RWPE2 (cell line): ENCODE measurements at regions not wholly inside any gene's neighbourhood (a gene's known extent, or its start where the extent isn't known, plus 50 kb on each side); places are given as distances from the start of the nearest gene placed in this dataset.
"Not testable (repeated sequence)": the region's sequence is repeated elsewhere in the genome, so short reads cannot be mapped to it uniquely, and the experiment has no call there.

Source experiments
- ATAC-seq: fragments of 200-7000 bp; cut with Tn5 transposase; 3 replicates; pipeline ENCODE4 v1.9.1; 2021; ENCODE audit warnings: low read depth
- DNase-seq: peaks from one replicate; pipeline ENCODE4 v3.0.0-alpha.2; 2020; ENCODE audit warnings: low spot score
- H3K27ac ChIP-seq: fragments of 450-650 bp; 2 replicates; pipeline ENCODE4 v1.5.1; 2017; ENCODE audit warnings: mild to moderate bottlenecking; ENCODE audit not compliant: poor library complexity, severe bottlenecking
- H3K27me3 ChIP-seq: fragments of 250-450 bp; sonication (Bioruptor Pico); 2 replicates; pipeline ENCODE4 v1.5.1; 2021; ENCODE audit warnings: mild to moderate bottlenecking, moderate library complexity; ENCODE audit not compliant: insufficient read depth, poor library complexity, severe bottlenecking
- H3K36me3 ChIP-seq: fragments of 250-450 bp; sonication (Bioruptor Pico); 2 replicates; pipeline ENCODE4 v1.5.1; 2020; ENCODE audit warnings: low read depth, mild to moderate bottlenecking, moderate library complexity
- H3K4me1 ChIP-seq: fragments of 250-450 bp; sonication (Bioruptor Pico); 2 replicates; pipeline ENCODE4 v1.5.1; 2021; ENCODE audit warnings: mild to moderate bottlenecking, moderate library complexity; ENCODE audit not compliant: insufficient read depth, poor library complexity, severe bottlenecking
- H3K4me3 ChIP-seq: fragments of 250-450 bp; sonication (Bioruptor Pico); 2 replicates; pipeline ENCODE4 v1.5.1; 2021; ENCODE audit warnings: mild to moderate bottlenecking, moderate library complexity; ENCODE audit not compliant: severe bottlenecking
- H3K9me3 ChIP-seq: fragments of 250-450 bp; sonication (Bioruptor Pico); 2 replicates; pipeline ENCODE4 v1.5.1; 2021; ENCODE audit warnings: mild to moderate bottlenecking, moderate library complexity; ENCODE audit not compliant: severe bottlenecking
- CTCF ChIP-seq: fragments of 450-650 bp; IDR thresholded peaks from one replicate; pipeline ENCODE4 v1.5.1; 2017; ENCODE audit warnings: mild to moderate bottlenecking, moderate library complexity; ENCODE audit not compliant: poor library complexity, severe bottlenecking

GRCh38 chr3:31093606-31094005 is 199.1 kb upstream of the GADL1 start:
- Histone ChIP-seq H3K9me3 (no peaks in the 10 kb centered on the region), H3K4me1 (no peaks in the 10 kb centered on the region), H3K4me3 (no peak overlapping the region), H3K27me3 (no peaks in the 10 kb centered on the region), H3K36me3 (no peaks in the 10 kb centered on the region), H3K27ac (no peak overlapping the region)
- no peak for ATAC-seq
- DNase-seq: no peak
- TF ChIP-seq CTCF: no peak

- H3K4me1 ChIP-seq: no peaks in the 10 kb centered on the region
- no peak overlapping the region for H3K4me3 ChIP-seq
- ATAC-seq: no peak
- no peaks in the 10 kb centered on the region for H3K27me3 ChIP-seq
- no peaks in the 10 kb centered on the region for H3K9me3 ChIP-seq
- no peak for TF ChIP-seq CTCF
- no peak overlapping the region for H3K27ac ChIP-seq
- DNase-seq: no peak
- H3K36me3 ChIP-seq: no peaks in the 10 kb centered on the region
Observed at GRCh38 chr3:31094048-31094447, 199.6 kb upstream of the GADL1 start.

- no peaks in the 10 kb centered on the region for H3K4me1 ChIP-seq
- DNase-seq (no peak), ATAC-seq (no peak)
- H3K27ac ChIP-seq: no peak overlapping the region
- H3K4me3 ChIP-seq: no peak overlapping the region
- no peaks in the 10 kb centered on the region for H3K9me3 ChIP-seq
- no peaks in the 10 kb centered on the region for H3K36me3 ChIP-seq
- no peak for TF ChIP-seq CTCF
- no peaks in the 10 kb centered on the region for H3K27me3 ChIP-seq
Observed at GRCh38 chr3:31095255-31095654, 200.8 kb upstream of the GADL1 start.

GRCh38 chr3:31096661-31097395 is 202.4 kb upstream of the GADL1 start:
- Histone ChIP-seq H3K9me3 (no peaks in the 10 kb centered on the region), H3K36me3 (no peaks in the 10 kb centered on the region), H3K27me3 (no peaks in the 10 kb centered on the region), H3K4me3 (no peak overlapping the region), H3K27ac (no peak overlapping the region), H3K4me1 (peaks cover 12% of the 10 kb centered on the region)
- no peak for DNase-seq
- no peak for ATAC-seq
- no peak for TF ChIP-seq CTCF

- Histone ChIP-seq H3K4me3 (no peak overlapping the region), H3K9me3 (no peaks in the 10 kb centered on the region), H3K4me1 (peaks cover 34% of the 10 kb centered on the region), H3K27ac (peak overlapping the region; percentile 61), H3K27me3 (no peaks in the 10 kb centered on the region), H3K36me3 (no peaks in the 10 kb centered on the region)
- ATAC-seq (no peak), DNase-seq (no peak)
- TF ChIP-seq CTCF: no peak
Observed at GRCh38 chr3:31100519-31100918, 206.1 kb upstream of the GADL1 start.

- H3K4me1 ChIP-seq: peaks cover 39% of the 10 kb centered on the region
- H3K27ac ChIP-seq: peak overlapping the region; percentile 61
- H3K36me3 ChIP-seq, H3K27me3 ChIP-seq, ATAC-seq, DNase-seq, H3K4me3 ChIP-seq, H3K9me3 ChIP-seq: not testable (repeated sequence)
Observed at GRCh38 chr3:31101285-31101684, 206.8 kb upstream of the GADL1 start.
